ENCODE measurements at regions not wholly inside any gene's neighbourhood (a gene's known extent, or its start where the extent isn't known, plus 50 kb on each side); places are given as distances from the start of the nearest gene placed in this dataset.

- no peak for DNase-seq
Observed at GRCh38 chr2:195029804-195030654, 627.0 kb upstream of the SLC39A10 start.

GRCh38 chr2:195027947-195028346 lies 629.1 kb upstream of the SLC39A10 start:
- DNase-seq, result no peak

- DNase-seq, result no peak
Observed at GRCh38 chr2:195026261-195026660, 630.8 kb upstream of the SLC39A10 start.

GRCh38 chr2:195022508-195022830 lies 634.6 kb upstream of the SLC39A10 start:
- DNase-seq, result no peak

- DNase-seq, result no peak
Observed at GRCh38 chr2:195021711-195022507, 635.1 kb upstream of the SLC39A10 start.

- DNase-seq, result no peak
Observed at GRCh38 chr2:195018462-195018861, 638.6 kb upstream of the SLC39A10 start.

GRCh38 chr2:195017890-195018289 lies 639.1 kb upstream of the SLC39A10 start:
- no peak for DNase-seq

GRCh38 chr2:195016841-195017240 lies 640.2 kb upstream of the SLC39A10 start:
- DNase-seq, result no peak

GRCh38 chr2:195009202-195009601 lies 647.8 kb upstream of the SLC39A10 start:
- no peak for DNase-seq

- no peak for DNase-seq
Observed at GRCh38 chr2:195006856-195007255, 650.2 kb upstream of the SLC39A10 start.

- no peak for DNase-seq
Observed at GRCh38 chr2:195003881-195004471, 653.0 kb upstream of the SLC39A10 start.

- DNase-seq, result no peak
Observed at GRCh38 chr2:195001924-195002323, 655.1 kb upstream of the SLC39A10 start.

- no peak for DNase-seq
Observed at GRCh38 chr2:194999771-195000170, 657.3 kb upstream of the SLC39A10 start.

GRCh38 chr2:194992648-194993047 lies 664.4 kb upstream of the SLC39A10 start:
- no peak for DNase-seq

- DNase-seq, result no peak
Observed at GRCh38 chr2:194985258-194985657, 671.8 kb upstream of the SLC39A10 start.

- DNase-seq, result no peak
Observed at GRCh38 chr2:194962254-194962653, 694.8 kb upstream of the SLC39A10 start.

GRCh38 chr2:194954218-194954617 lies 702.8 kb upstream of the SLC39A10 start:
- DNase-seq, result no peak

- DNase-seq, result no peak
Observed at GRCh38 chr2:194946826-194947225, 710.2 kb upstream of the SLC39A10 start.

- no peak for DNase-seq
Observed at GRCh38 chr2:194938066-194938465, 719.0 kb upstream of the SLC39A10 start.

GRCh38 chr2:194927489-194927888 lies 729.5 kb upstream of the SLC39A10 start:
- no peak for DNase-seq

- no peak for DNase-seq
Observed at GRCh38 chr2:194926873-194927272, 730.2 kb upstream of the SLC39A10 start.

GRCh38 chr2:194925742-194926141 lies 731.3 kb upstream of the SLC39A10 start:
- no peak for DNase-seq

- DNase-seq, result no peak
Observed at GRCh38 chr2:194917519-194917918, 739.5 kb upstream of the SLC39A10 start.

- DNase-seq, result no peak
Observed at GRCh38 chr2:194915485-194915884, 741.5 kb upstream of the SLC39A10 start.
